Testis (tissue), 2 donors: ENCODE measurements at regions not wholly inside any gene's neighbourhood (a gene's known extent, or its start where the extent isn't known, plus 50 kb on each side); places are given as distances from the start of the nearest gene placed in this dataset.

Source experiments
- CTCF ChIP-seq, 3 experiments: fragments of 450-650 bp in 2 of 3; fragments of 200-600 bp in 1 of 3; sonication (generic) in 1 of 3; IDR thresholded peaks; one replicate each; pipeline ENCODE4 v1.5.1; 2016 to 2019; ENCODE audit warnings: antibody characterized with exemption in 3 of 3, mild to moderate bottlenecking in 2 of 3, moderate library complexity in 1 of 3
- POLR2A ChIP-seq: fragments of 450-650 bp; IDR thresholded peaks from one replicate; pipeline ENCODE4 v1.6.1; 2017; ENCODE audit warnings: antibody characterized with exemption, mild to moderate bottlenecking, moderate library complexity

GRCh38 chr3:188940573-188940932 is 231.2 kb upstream of the TPRG1 start:
- no peak for TF ChIP-seq CTCF (IDR thresholded peaks at IDR 0.05)
- TF ChIP-seq POLR2A, result no peak
